C4-2B (cell line): ENCODE measurements at regions not wholly inside any gene's neighbourhood (a gene's known extent, or its start where the extent isn't known, plus 50 kb on each side); places are given as distances from the start of the nearest gene placed in this dataset.

ENCODE experiments used
- CTCF ChIP-seq: fragments of 450-650 bp; conservative IDR thresholded peaks from 2 replicates; pipeline ENCODE4 v1.5.1; 2017; ENCODE audit warnings: mild to moderate bottlenecking
- ZFX ChIP-seq: fragments of 450-650 bp; IDR thresholded peaks from 2 replicates; pipeline ENCODE4 v1.6.1; 2017

- TF ChIP-seq CTCF (no peak), ZFX (no peak)
Observed at GRCh38 chr5:158593925-158594324, 505.8 kb downstream of the EBF1 start.
